ENCODE measurements at regions not wholly inside any gene's neighbourhood (a gene's known extent, or its start where the extent isn't known, plus 50 kb on each side); places are given as distances from the start of the nearest gene placed in this dataset.
"Not testable (repeated sequence)": the region's sequence is repeated elsewhere in the genome, so short reads cannot be mapped to it uniquely, and the experiment has no call there.

DNA sequence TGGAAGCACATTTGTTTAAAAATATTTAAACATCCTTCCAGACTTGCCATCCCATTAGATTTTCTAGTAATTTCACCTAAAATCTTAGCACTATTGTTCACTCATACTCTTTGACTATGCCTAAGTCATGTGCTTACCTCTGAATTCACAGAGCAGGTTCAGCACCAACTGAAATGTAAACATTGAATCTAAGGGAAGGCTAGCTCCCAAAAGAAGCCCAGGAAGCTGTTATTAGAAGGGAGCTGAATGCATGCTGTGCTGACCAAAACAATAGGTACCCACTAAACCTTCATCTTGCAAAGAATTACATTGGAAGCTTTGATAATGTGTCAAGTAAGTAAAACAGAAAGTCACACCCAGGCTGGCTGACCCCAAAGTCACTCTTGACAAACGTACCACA lies 571.3 kb downstream of the GABRG2 start:
- no peak for DNase-seq

DNA sequence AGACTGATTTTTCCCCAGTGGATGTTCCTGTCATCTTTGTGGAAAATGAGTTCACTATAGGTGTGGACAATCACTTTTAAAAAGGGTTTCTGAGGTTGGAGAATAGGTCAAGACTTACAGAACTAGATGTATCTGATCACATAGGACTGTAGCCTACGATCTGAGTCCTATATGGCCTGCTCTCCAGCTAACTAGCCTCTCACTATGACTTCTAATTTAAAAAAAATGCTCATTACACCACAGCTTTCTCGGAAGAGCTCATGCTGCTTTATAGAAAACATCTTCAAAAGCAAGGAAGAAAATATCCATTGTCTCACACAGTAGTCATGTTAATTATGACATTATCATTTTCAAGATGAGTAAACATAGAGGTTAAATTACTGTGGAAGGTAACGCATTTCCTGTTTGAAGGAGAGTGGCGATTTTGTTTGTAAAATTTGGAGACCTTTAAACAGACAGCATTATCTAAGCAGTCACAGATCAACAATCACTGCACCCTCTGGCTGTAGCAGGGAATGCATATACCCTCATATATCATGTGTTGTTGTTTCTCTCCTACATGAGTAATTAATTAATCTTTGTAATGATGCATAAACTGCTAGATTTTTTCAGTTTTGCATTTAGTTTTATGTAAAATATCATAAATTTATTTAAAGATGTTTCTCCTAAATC lies 573.7 kb downstream of the GABRG2 start:
- DNase-seq: no peak

GRCh38 chr5:162654661-162655405 lies 587.3 kb downstream of the GABRG2 start:
- no peak for DNase-seq

- no peak for DNase-seq
These were observed 589.5 kb downstream of the GABRG2 start for GRCh38 chr5:162657076-162657475.

GRCh38 chr5:162664846-162665245 lies 597.3 kb downstream of the GABRG2 start:
- no peak for DNase-seq

DNA sequence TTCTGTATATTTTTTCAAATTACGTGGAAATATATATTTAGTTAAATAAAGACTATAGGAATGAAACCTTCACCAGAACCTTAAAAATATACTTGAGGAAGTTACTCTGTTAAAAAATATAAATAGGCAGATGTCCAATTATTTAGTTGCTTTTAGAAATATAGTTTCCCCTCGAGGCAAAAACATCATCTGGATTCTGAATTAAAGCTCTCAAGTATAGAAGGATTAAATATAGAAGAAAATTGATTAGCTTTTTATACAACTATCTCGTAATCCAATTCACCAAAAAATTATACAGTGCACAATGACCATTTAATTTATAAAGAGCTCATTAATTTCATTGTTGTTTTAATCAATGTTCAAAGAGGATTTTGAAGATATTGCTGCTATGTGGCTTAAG lies 601.4 kb downstream of the GABRG2 start:
- DNase-seq: no peak

DNA sequence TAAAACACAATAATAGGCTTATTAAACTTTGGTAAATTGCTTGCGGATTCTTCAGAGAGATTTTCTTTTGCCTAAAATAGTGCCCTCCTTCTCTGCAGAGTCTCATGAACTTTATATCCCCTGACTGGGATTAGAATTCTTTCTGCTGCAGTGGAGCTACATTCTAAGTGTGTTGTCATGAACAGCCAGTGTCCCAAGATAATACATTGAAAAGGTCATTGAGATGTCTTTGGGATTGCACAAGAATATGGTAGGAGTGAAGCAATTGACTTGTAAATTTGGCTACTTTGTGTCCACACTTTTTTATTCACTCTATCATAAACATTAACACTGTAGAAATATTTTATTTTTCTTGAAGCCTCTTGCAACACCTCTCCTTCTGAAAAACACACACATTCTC lies 604.5 kb downstream of the GABRG2 start:
- no peak for DNase-seq

GRCh38 chr5:162683284-162683683 lies 615.7 kb downstream of the GABRG2 start:
- no peak for DNase-seq

- DNase-seq: no peak
These were observed 616.6 kb downstream of the GABRG2 start for GRCh38 chr5:162684145-162684544.

- DNase-seq: no peak
These were observed 617.7 kb downstream of the GABRG2 start for GRCh38 chr5:162685302-162685701.

- DNase-seq: not testable (repeated sequence)
These were observed 628.7 kb downstream of the GABRG2 start for GRCh38 chr5:162696272-162696671.

- no peak for DNase-seq
These were observed 631.8 kb downstream of the GABRG2 start for GRCh38 chr5:162699361-162699760.

GRCh38 chr5:162703914-162704313 lies 636.3 kb downstream of the GABRG2 start:
- DNase-seq: no peak

- DNase-seq: no peak
These were observed 643.7 kb downstream of the GABRG2 start for GRCh38 chr5:162711244-162711643.

GRCh38 chr5:162719720-162720119 lies 652.1 kb downstream of the GABRG2 start:
- DNase-seq: no peak

- DNase-seq: no peak
These were observed 653.6 kb downstream of the GABRG2 start for GRCh38 chr5:162721125-162721524.

DNA sequence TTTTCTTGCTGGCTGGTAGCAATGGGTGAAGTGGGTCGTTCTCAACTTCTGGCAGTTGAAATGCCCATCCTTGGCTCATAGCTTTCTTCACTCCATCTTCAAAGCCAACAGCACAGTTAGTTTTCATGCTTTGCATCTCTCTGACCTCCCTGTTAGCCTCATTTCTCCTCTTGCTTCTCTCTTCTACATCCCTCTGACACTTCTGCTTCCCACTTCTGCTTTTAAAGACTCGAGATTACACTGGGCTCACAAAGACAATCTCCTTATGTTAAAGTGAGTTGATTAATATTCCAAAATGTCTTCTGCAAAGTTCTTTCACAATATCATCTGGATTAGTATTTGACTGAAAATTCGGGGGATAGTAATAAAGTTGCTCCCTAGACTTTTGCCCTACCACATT lies 684.8 kb upstream of the CCNG1 start:
- no peak for DNase-seq

DNA sequence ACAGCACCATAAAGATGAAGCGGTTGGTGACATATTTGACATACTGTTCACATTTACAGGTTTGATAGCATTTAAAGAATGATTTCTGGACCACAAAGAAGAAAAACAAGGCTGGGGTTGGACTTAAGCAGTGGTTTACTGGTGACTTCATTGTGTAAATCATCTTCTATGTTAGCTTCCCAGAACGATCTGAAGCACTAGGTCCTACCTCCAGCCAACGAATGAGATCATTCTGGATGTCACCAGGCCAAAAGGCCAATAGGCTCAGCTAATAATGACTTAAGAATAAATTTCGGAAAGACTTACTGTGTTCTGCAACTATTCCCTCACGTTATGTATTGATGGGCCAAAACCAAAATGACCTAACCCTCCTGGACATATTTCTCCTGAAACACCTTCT lies 675.3 kb upstream of the CCNG1 start:
- DNase-seq: no peak

DNA sequence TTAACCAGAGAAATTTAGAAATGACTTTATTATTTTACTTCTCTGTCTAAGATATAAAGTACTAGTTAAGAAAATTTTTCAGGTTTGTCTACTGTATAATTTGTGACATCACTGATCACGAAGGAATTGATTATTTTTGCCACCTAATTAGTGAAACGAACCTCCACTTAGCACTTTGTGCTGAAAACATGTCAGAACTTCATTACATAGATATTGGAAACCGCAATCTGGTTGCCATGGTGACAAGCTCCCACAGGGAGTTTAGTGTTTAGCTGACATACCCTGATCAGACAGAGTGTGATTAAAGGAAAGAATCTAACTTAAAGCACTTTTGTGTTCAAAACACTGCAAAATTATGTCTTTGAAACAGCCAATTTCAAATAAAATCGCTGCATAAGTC lies 668.4 kb upstream of the CCNG1 start:
- DNase-seq: no peak

GRCh38 chr5:162785673-162786072 lies 651.7 kb upstream of the CCNG1 start:
- no peak for DNase-seq

DNA sequence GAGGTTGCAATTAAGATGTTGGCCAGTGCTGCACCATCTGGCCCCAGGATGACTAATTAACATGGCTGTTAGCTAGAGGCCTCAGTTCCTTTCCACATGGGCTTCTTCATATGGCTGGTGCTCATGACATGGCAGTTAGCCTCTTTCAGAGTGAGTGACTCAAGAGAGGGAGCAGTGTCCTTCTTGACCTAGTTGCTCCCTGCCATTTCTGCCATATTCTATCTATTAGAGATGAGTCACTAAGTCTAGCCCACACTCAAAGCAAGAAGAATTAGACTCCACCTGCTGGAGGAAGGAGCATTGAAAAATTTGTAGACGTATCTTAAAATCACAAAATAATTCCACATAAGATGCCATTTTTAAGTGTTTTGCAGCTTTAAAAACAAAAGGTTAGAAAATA lies 651.2 kb upstream of the CCNG1 start:
- no peak for DNase-seq

DNA sequence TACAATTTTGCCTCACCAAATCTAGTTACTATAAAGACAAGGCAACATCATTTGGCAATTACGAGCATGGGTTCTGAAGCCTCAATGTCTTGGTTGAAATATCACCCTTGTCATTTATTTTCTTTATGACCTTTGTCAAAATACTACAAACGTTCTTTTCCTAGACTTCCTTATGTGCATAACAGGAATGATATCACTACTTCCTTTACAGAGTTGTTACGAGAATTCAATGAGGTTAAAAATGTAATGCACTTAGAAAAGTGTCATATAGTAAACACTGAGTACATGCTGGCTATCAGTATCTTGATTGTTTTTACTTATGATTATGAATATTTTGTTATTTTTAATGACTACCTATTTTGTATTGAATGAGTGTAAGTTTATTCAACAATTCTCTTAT lies 640.9 kb upstream of the CCNG1 start:
- no peak for DNase-seq

GRCh38 chr5:162800301-162800700 lies 637.1 kb upstream of the CCNG1 start:
- no peak for DNase-seq

DNA sequence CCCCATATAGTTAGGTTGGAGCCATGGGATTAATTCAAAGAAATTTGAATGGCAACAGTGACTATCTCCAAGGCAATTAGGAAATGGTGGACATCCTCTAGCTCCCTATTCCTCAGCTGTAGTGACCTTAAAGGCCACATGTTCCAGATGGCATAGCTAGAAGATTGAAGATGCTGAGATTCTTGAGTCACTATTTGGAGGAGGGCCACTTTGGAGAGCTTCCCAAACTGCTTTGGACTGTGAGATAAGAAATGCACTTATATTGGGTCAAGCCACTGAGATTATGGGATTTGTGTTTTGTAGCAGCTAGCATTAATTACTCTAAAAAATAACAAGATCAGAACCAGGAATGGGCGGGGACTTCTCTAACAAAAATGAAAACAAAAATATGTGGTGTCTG lies 636.2 kb upstream of the CCNG1 start:
- DNase-seq: no peak

DNA sequence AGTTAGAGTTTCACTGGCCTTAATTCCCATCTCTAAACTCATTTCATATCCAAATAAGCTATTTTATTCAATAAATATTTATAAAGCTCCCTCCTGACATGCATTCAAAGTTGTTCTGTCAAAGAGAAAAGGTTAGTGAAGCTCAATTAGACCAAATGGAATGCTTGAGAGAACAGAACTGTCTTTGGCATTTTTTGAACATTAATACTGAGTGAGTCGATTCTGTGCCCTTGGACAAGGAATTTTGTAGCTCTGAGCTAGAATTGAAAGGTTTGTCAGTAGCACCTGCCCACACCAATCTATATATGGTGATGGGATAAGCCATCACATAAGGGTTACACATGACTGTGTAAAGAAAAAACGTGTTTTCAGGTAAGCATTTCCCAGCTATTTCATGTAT lies 631.2 kb upstream of the CCNG1 start:
- no peak for DNase-seq

All from KG1 (cell line).